B cell (primary cell): ENCODE measurements at regions not wholly inside any gene's neighbourhood (a gene's known extent, or its start where the extent isn't known, plus 50 kb on each side); places are given as distances from the start of the nearest gene placed in this dataset.

Source experiments
- CTCF ChIP-seq: fragments of 200-600 bp; IDR thresholded peaks from one replicate; pipeline ENCODE4 v1.8.0; 2022; ENCODE audit warnings: antibody characterized with exemption, mild to moderate bottlenecking
- EZH2 ChIP-seq: IDR thresholded peaks from 2 replicates; pipeline ENCODE4 v1.6.1; 2012; ENCODE audit warnings: borderline replicate concordance, low read depth, mild to moderate bottlenecking, moderate library complexity, low read length; ENCODE audit not compliant: insufficient read depth, poor library complexity, severe bottlenecking

GRCh38 chr6:80457439-80457933 is 351.0 kb downstream of the BCKDHB start:
- TF ChIP-seq CTCF = no peak
- TF ChIP-seq EZH2 = no peak
